Dendritic cell treated with granulocyte-macrophage colony-stimulating factor and Interleukin-4, amounts not matched to agents 40 ng/mL and 50 ng/mL, for 4 days (primary cell): ENCODE measurements at regions not wholly inside any gene's neighbourhood (a gene's known extent, or its start where the extent isn't known, plus 50 kb on each side); places are given as distances from the start of the nearest gene placed in this dataset.

Source experiments
- H3K27ac Mint-ChIP-seq: one replicate; pipeline ENCODE4 v1.8.0; 2022; ENCODE audit warnings: mild to moderate bottlenecking, mixed read lengths
- H3K27me3 Mint-ChIP-seq: one replicate; pipeline ENCODE4 v1.8.0; 2022; ENCODE audit warnings: mild to moderate bottlenecking, mixed read lengths
- H3K36me3 Mint-ChIP-seq: one replicate; pipeline ENCODE4 v1.8.0; 2022; ENCODE audit warnings: low read depth, mixed read lengths
- H3K4me1 Mint-ChIP-seq: one replicate; pipeline ENCODE4 v1.8.0; 2022; ENCODE audit warnings: low read depth, mixed read lengths
- H3K4me3 Mint-ChIP-seq: one replicate; pipeline ENCODE4 v1.8.0; 2022; ENCODE audit warnings: mild to moderate bottlenecking, moderate library complexity, mixed read lengths
- H3K9me3 Mint-ChIP-seq: one replicate; pipeline ENCODE4 v1.8.0; 2022; ENCODE audit warnings: mixed read lengths
- intact Hi-C: fragments of 100-400 bp; cut with micrococcal nuclease; formaldehyde crosslinking; loops from one replicate; pipeline ENCODE4 v1.15.0; 2022

GRCh38 chr3:176571926-176572325 is 625.4 kb downstream of the TBL1XR1 start:
- Mint-ChIP-seq H3K27me3 (no peaks in the 10 kb centered on the region), H3K9me3 (peaks cover 31% of the 10 kb centered on the region)

GRCh38 chr3:176570992-176571391 is 626.3 kb downstream of the TBL1XR1 start:
- Mint-ChIP-seq H3K36me3 (no peaks in the 10 kb centered on the region), H3K27me3 (no peaks in the 10 kb centered on the region), H3K9me3 (peaks cover 26% of the 10 kb centered on the region), H3K27ac (no peak overlapping the region), H3K4me1 (no peaks in the 10 kb centered on the region), H3K4me3 (no peak overlapping the region)
- intact Hi-C loops, result no loop called here

More at GRCh38 chr3:176571926-176572325, 625.4 kb downstream of the TBL1XR1 start:
- no peak overlapping the region for H3K27ac Mint-ChIP-seq
- H3K36me3 Mint-ChIP-seq, result no peaks in the 10 kb centered on the region
- H3K4me1 Mint-ChIP-seq, result no peaks in the 10 kb centered on the region
- no peak overlapping the region for H3K4me3 Mint-ChIP-seq
- intact Hi-C loops, result no loop called here

GRCh38 chr3:176568189-176568588 is 629.1 kb downstream of the TBL1XR1 start:
- Mint-ChIP-seq H3K4me3 (no peak overlapping the region), H3K9me3 (peaks cover 38% of the 10 kb centered on the region), H3K4me1 (no peaks in the 10 kb centered on the region), H3K27me3 (no peaks in the 10 kb centered on the region), H3K36me3 (no peaks in the 10 kb centered on the region), H3K27ac (no peak overlapping the region)
- intact Hi-C loops, result no loop called here

GRCh38 chr3:176566757-176567156 is 630.5 kb downstream of the TBL1XR1 start:
- Mint-ChIP-seq H3K36me3 (no peaks in the 10 kb centered on the region), H3K4me3 (no peak overlapping the region)

GRCh38 chr3:176562331-176562730 is 635.0 kb downstream of the TBL1XR1 start:
- Mint-ChIP-seq H3K4me1 (no peaks in the 10 kb centered on the region), H3K36me3 (no peaks in the 10 kb centered on the region), H3K9me3 (peaks cover 40% of the 10 kb centered on the region), H3K27ac (no peak overlapping the region), H3K27me3 (no peaks in the 10 kb centered on the region), H3K4me3 (no peak overlapping the region)
- intact Hi-C loops, result no loop called here

More at GRCh38 chr3:176566757-176567156, 630.5 kb downstream of the TBL1XR1 start:
- H3K9me3 Mint-ChIP-seq, result peaks cover 35% of the 10 kb centered on the region
- H3K27ac Mint-ChIP-seq, result no peak overlapping the region
- H3K27me3 Mint-ChIP-seq, result no peaks in the 10 kb centered on the region
- intact Hi-C loops, result no loop called here
- H3K4me1 Mint-ChIP-seq, result no peaks in the 10 kb centered on the region

GRCh38 chr3:176561826-176562225 is 635.5 kb downstream of the TBL1XR1 start:
- H3K27me3 Mint-ChIP-seq, result no peaks in the 10 kb centered on the region
- H3K27ac Mint-ChIP-seq, result no peak overlapping the region
- no peaks in the 10 kb centered on the region for H3K4me1 Mint-ChIP-seq
- intact Hi-C loops, result no loop called here
- H3K4me3 Mint-ChIP-seq, result no peak overlapping the region
- H3K9me3 Mint-ChIP-seq, result peaks cover 40% of the 10 kb centered on the region
- H3K36me3 Mint-ChIP-seq, result no peaks in the 10 kb centered on the region

- Mint-ChIP-seq H3K4me3 (no peak overlapping the region), H3K36me3 (no peaks in the 10 kb centered on the region), H3K27ac (no peak overlapping the region), H3K9me3 (peaks cover 42% of the 10 kb centered on the region), H3K27me3 (no peaks in the 10 kb centered on the region), H3K4me1 (no peaks in the 10 kb centered on the region)
- intact Hi-C loops, result no loop called here
These were observed 642.3 kb downstream of the TBL1XR1 start for GRCh38 chr3:176554791-176555654.

- Mint-ChIP-seq H3K27me3 (no peaks in the 10 kb centered on the region), H3K36me3 (no peaks in the 10 kb centered on the region), H3K27ac (no peak overlapping the region), H3K9me3 (peaks cover 41% of the 10 kb centered on the region), H3K4me1 (no peaks in the 10 kb centered on the region), H3K4me3 (no peak overlapping the region)
- intact Hi-C loops, result no loop called here
These were observed 643.0 kb downstream of the TBL1XR1 start for GRCh38 chr3:176554264-176554663.

GRCh38 chr3:176526942-176527341 is 670.3 kb downstream of the TBL1XR1 start:
- Mint-ChIP-seq H3K27ac (no peak overlapping the region), H3K4me3 (no peak overlapping the region), H3K4me1 (no peaks in the 10 kb centered on the region), H3K9me3 (peaks cover 49% of the 10 kb centered on the region), H3K36me3 (no peaks in the 10 kb centered on the region), H3K27me3 (no peaks in the 10 kb centered on the region)
- intact Hi-C loops, result no loop called here

GRCh38 chr3:176526225-176526624 is 671.1 kb downstream of the TBL1XR1 start:
- intact Hi-C loops, result no loop called here
- no peaks in the 10 kb centered on the region for H3K27me3 Mint-ChIP-seq

GRCh38 chr3:176523114-176523513 is 674.2 kb downstream of the TBL1XR1 start:
- peaks cover 46% of the 10 kb centered on the region for H3K9me3 Mint-ChIP-seq

More at GRCh38 chr3:176526225-176526624, 671.1 kb downstream of the TBL1XR1 start:
- H3K36me3 Mint-ChIP-seq, result no peaks in the 10 kb centered on the region
- H3K4me3 Mint-ChIP-seq, result no peak overlapping the region
- peaks cover 55% of the 10 kb centered on the region for H3K9me3 Mint-ChIP-seq
- no peak overlapping the region for H3K27ac Mint-ChIP-seq
- no peaks in the 10 kb centered on the region for H3K4me1 Mint-ChIP-seq

GRCh38 chr3:176522436-176522835 is 674.8 kb downstream of the TBL1XR1 start:
- intact Hi-C loops, result no loop called here
- H3K36me3 Mint-ChIP-seq, result no peaks in the 10 kb centered on the region
- H3K4me3 Mint-ChIP-seq, result no peak overlapping the region
- H3K9me3 Mint-ChIP-seq, result peaks cover 40% of the 10 kb centered on the region
- H3K4me1 Mint-ChIP-seq, result no peaks in the 10 kb centered on the region
- no peak overlapping the region for H3K27ac Mint-ChIP-seq
- H3K27me3 Mint-ChIP-seq, result no peaks in the 10 kb centered on the region

More at GRCh38 chr3:176523114-176523513, 674.2 kb downstream of the TBL1XR1 start:
- intact Hi-C loops, result no loop called here
- Mint-ChIP-seq H3K27me3 (no peaks in the 10 kb centered on the region), H3K36me3 (no peaks in the 10 kb centered on the region), H3K4me1 (no peaks in the 10 kb centered on the region), H3K27ac (no peak overlapping the region), H3K4me3 (no peak overlapping the region)

- Mint-ChIP-seq H3K36me3 (no peaks in the 10 kb centered on the region), H3K4me3 (no peak overlapping the region), H3K4me1 (no peaks in the 10 kb centered on the region), H3K27me3 (no peaks in the 10 kb centered on the region), H3K27ac (no peak overlapping the region), H3K9me3 (peaks cover 40% of the 10 kb centered on the region)
- intact Hi-C loops, result no loop called here
These were observed 675.6 kb downstream of the TBL1XR1 start for GRCh38 chr3:176521531-176522175.

GRCh38 chr3:176514297-176514696 is 683.0 kb downstream of the TBL1XR1 start:
- no peak overlapping the region for H3K27ac Mint-ChIP-seq
- peaks cover 53% of the 10 kb centered on the region for H3K9me3 Mint-ChIP-seq
- intact Hi-C loops, result no loop called here

More at GRCh38 chr3:176514297-176514696, 683.0 kb downstream of the TBL1XR1 start:
- H3K4me1 Mint-ChIP-seq, result no peaks in the 10 kb centered on the region
- H3K36me3 Mint-ChIP-seq, result no peaks in the 10 kb centered on the region
- H3K4me3 Mint-ChIP-seq, result no peak overlapping the region
- H3K27me3 Mint-ChIP-seq, result no peaks in the 10 kb centered on the region
